ENCODE measurements at regions not wholly inside any gene's neighbourhood (a gene's known extent, or its start where the extent isn't known, plus 50 kb on each side); places are given as distances from the start of the nearest gene placed in this dataset.

GRCh38 chr4:121459026-121459425, 78.2 kb upstream of the QRFPR start:
- in situ Hi-C loops (cut with MboI): loop anchor here (10.0 kb wide), 1 partner anchor 276 kb away; no protein-coding TSS in a partner anchor
- Histone ChIP-seq H3K27me3 (replicated peaks; ENCODE audit: insufficient read depth) (peaks cover 69% of the 10 kb centered on the region), H3K4me2 (ENCODE audit: unreplicated experiment) (no peak overlapping the region), H2AFZ (no peak overlapping the region), H3K27ac (no peak overlapping the region), H3K4me1 (ENCODE audit: insufficient read depth) (no peaks in the 10 kb centered on the region), H3K9ac (no peak overlapping the region), H4K20me1 (ENCODE audit: insufficient read depth) (no peaks in the 10 kb centered on the region), H3K9me2 (ENCODE audit: insufficient read depth) (no peaks in the 10 kb centered on the region), H3F3A (ENCODE audit: insufficient read depth) (no peaks in the 10 kb centered on the region), H3K79me2 (ENCODE audit: insufficient read depth) (no peaks in the 10 kb centered on the region), H3K4me3 (no peak overlapping the region), H3K36me3 (ENCODE audit: low read depth) (no peaks in the 10 kb centered on the region), H3K9me3 (ENCODE audit: low read depth) (no peaks in the 10 kb centered on the region)
- WGBS, 2 experiments (ENCODE audit: low coverage in 1 of 2, low lambda C conversion rate in 2 of 2, missing lambda C conversion rate in 2 of 2): 50 to 55% methylated on average over 2 of the region's 2 CpGs
- DNase-seq: no peak
- TF ChIP-seq EZH2 (IDR thresholded peaks at IDR 0.05; ENCODE audit: insufficient read depth, poor library complexity, severe bottlenecking) (no peak), EZH2phosphoT487 (IDR thresholded peaks at IDR 0.05; ENCODE audit: insufficient read depth, low read depth) (no peak)

DNA sequence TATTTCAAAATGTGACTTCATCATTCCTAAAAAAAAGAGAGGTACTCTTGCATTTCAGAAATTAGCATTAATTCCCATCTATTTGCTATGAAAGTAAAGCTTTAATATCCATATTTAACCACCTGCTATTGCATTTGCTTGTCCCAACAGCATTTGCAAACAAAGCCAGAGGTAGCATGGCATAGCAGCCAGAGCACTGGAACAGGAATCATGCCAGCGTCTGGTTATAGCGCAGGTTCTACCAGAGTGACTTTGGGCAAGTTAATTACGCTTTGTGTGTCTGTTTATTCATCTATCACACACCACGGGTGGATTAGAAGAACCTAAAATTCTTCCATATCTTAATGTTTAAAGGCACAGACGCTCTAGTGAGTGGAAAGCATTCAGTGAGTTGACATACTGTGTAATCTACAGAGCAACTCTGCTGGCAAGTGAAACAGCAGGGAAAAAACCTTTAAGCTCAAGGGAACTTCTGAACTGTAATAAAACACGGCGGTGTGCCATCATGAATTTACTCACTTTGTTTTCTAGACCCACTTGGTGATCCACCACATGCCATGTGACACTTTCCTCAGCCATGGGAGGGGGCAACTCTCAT, 76.6 kb upstream of the QRFPR start:
- Histone ChIP-seq H3K4me1 (ENCODE audit: insufficient read depth) (no peaks in the 10 kb centered on the region), H3K27me3 (replicated peaks; ENCODE audit: insufficient read depth) (peaks cover 79% of the 10 kb centered on the region), H3K27ac (no peak overlapping the region), H3K36me3 (ENCODE audit: low read depth) (no peaks in the 10 kb centered on the region), H4K20me1 (ENCODE audit: insufficient read depth) (no peaks in the 10 kb centered on the region), H3K9me2 (ENCODE audit: insufficient read depth) (no peaks in the 10 kb centered on the region), H3K79me2 (ENCODE audit: insufficient read depth) (no peaks in the 10 kb centered on the region), H2AFZ (no peak overlapping the region), H3K9me3 (ENCODE audit: low read depth) (no peaks in the 10 kb centered on the region), H3F3A (ENCODE audit: insufficient read depth) (no peaks in the 10 kb centered on the region), H3K4me2 (ENCODE audit: unreplicated experiment) (no peak overlapping the region), H3K4me3 (no peak overlapping the region), H3K9ac (no peak overlapping the region)
- DNase-seq: no peak
- WGBS, 2 experiments (ENCODE audit: low coverage in 1 of 2, low lambda C conversion rate in 2 of 2, missing lambda C conversion rate in 2 of 2): 42 to 43% methylated on average over 7 of the region's 7 CpGs
- in situ Hi-C loops (cut with MboI): loop anchor here (10.0 kb wide), 1 partner anchor 277 kb away; no protein-coding TSS in a partner anchor
- TF ChIP-seq EZH2 (IDR thresholded peaks at IDR 0.05; ENCODE audit: insufficient read depth, poor library complexity, severe bottlenecking) (no peak), EZH2phosphoT487 (IDR thresholded peaks at IDR 0.05; ENCODE audit: insufficient read depth, low read depth) (no peak)

GRCh38 chr4:121455285-121455684, 74.5 kb upstream of the QRFPR start:
- Histone ChIP-seq H4K20me1 (ENCODE audit: insufficient read depth) (no peaks in the 10 kb centered on the region), H3K36me3 (ENCODE audit: low read depth) (no peaks in the 10 kb centered on the region), H3K9me3 (ENCODE audit: low read depth) (no peaks in the 10 kb centered on the region), H3K9ac (no peak overlapping the region), H3F3A (ENCODE audit: insufficient read depth) (no peaks in the 10 kb centered on the region), H3K79me2 (ENCODE audit: insufficient read depth) (no peaks in the 10 kb centered on the region), H3K4me3 (no peak overlapping the region), H3K27ac (no peak overlapping the region), H2AFZ (no peak overlapping the region), H3K4me2 (ENCODE audit: unreplicated experiment) (no peak overlapping the region), H3K4me1 (ENCODE audit: insufficient read depth) (no peaks in the 10 kb centered on the region), H3K9me2 (ENCODE audit: insufficient read depth) (no peaks in the 10 kb centered on the region), H3K27me3 (replicated peaks; ENCODE audit: insufficient read depth) (peaks cover 75% of the 10 kb centered on the region)
- no peak for TF ChIP-seq EZH2 (IDR thresholded peaks at IDR 0.05; ENCODE audit: insufficient read depth, poor library complexity, severe bottlenecking)
- no peak for TF ChIP-seq EZH2phosphoT487 (IDR thresholded peaks at IDR 0.05; ENCODE audit: insufficient read depth, low read depth)
- in situ Hi-C loops (cut with MboI): loop anchor here (10.0 kb wide), 1 partner anchor 280 kb away; no protein-coding TSS in a partner anchor
- 14 to 30% methylated on average over 3 of the region's 3 CpGs for WGBS, 2 experiments (ENCODE audit: low coverage in 1 of 2, low lambda C conversion rate in 2 of 2, missing lambda C conversion rate in 2 of 2)
- DNase-seq: no peak

GRCh38 chr4:121454251-121454979, 73.6 kb upstream of the QRFPR start:
- Histone ChIP-seq H3K9me2 (ENCODE audit: insufficient read depth) (no peaks in the 10 kb centered on the region), H3K36me3 (ENCODE audit: low read depth) (no peaks in the 10 kb centered on the region), H3K9ac (no peak overlapping the region), H3K4me1 (ENCODE audit: insufficient read depth) (no peaks in the 10 kb centered on the region), H3K79me2 (ENCODE audit: insufficient read depth) (no peaks in the 10 kb centered on the region), H3K4me3 (no peak overlapping the region), H2AFZ (no peak overlapping the region), H3K9me3 (ENCODE audit: low read depth) (no peaks in the 10 kb centered on the region), H4K20me1 (ENCODE audit: insufficient read depth) (no peaks in the 10 kb centered on the region), H3K4me2 (ENCODE audit: unreplicated experiment) (no peak overlapping the region), H3F3A (ENCODE audit: insufficient read depth) (no peaks in the 10 kb centered on the region), H3K27ac (no peak overlapping the region), H3K27me3 (replicated peaks; ENCODE audit: insufficient read depth) (peaks cover 66% of the 10 kb centered on the region)
- in situ Hi-C loops (cut with MboI): loop anchor here (10.0 kb wide), 1 partner anchor 280 kb away; no protein-coding TSS in a partner anchor
- TF ChIP-seq EZH2 (IDR thresholded peaks at IDR 0.05; ENCODE audit: insufficient read depth, poor library complexity, severe bottlenecking) (no peak), EZH2phosphoT487 (IDR thresholded peaks at IDR 0.05; ENCODE audit: insufficient read depth, low read depth) (no peak)
- no peak for DNase-seq
- 2 to 4% methylated on average over 2 of the region's 2 CpGs for WGBS, 2 experiments (ENCODE audit: low coverage in 1 of 2, low lambda C conversion rate in 2 of 2, missing lambda C conversion rate in 2 of 2)

All from GM23248 (cell line).